AG09309 (cell line): ENCODE measurements at regions not wholly inside any gene's neighbourhood (a gene's known extent, or its start where the extent isn't known, plus 50 kb on each side); places are given as distances from the start of the nearest gene placed in this dataset.
"Not testable (repeated sequence)": the region's sequence is repeated elsewhere in the genome, so short reads cannot be mapped to it uniquely, and the experiment has no call there.

Experiments
- DNase-seq: peaks from one replicate; pipeline ENCODE4 v3.0.0-alpha.2; 2010; ENCODE audit warnings: low read depth
- H3K4me3 ChIP-seq: 2 replicates; pipeline ENCODE4 v1.5.1; 2011; ENCODE audit warnings: mild to moderate bottlenecking, low read depth, low read length, moderate library complexity; ENCODE audit not compliant: control insufficient read depth
- TF ChIP-seq, protein P1 (sequence below): IDR thresholded peaks from 2 replicates; pipeline ENCODE4 v1.5.1; 2011; ENCODE audit warnings: mild to moderate bottlenecking, low read depth, low read length, inconsistent platforms; ENCODE audit not compliant: insufficient read depth, control insufficient read depth; ENCODE audit errors: missing control alignments

DNA sequence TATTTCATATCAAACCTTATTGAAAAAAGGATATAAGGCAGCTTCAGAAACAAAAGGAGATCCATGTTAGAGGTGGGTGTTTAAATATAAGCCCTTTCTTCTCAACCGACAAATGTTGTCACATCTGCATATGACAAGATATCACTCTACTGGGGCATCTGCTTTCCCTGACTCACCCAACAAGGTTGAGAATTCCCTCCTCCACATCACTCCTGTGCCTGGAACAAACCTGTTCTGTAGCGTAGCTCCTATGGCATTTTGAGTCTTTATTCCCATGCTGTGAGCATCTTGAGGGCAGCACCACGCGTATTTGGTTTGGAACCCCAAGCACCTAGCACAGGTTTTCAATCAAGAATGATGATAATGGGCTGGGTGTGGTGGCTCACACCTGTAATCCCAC is 59.4 kb upstream of the ZFHX3 start:
- TF ChIP-seq, protein P1, sequence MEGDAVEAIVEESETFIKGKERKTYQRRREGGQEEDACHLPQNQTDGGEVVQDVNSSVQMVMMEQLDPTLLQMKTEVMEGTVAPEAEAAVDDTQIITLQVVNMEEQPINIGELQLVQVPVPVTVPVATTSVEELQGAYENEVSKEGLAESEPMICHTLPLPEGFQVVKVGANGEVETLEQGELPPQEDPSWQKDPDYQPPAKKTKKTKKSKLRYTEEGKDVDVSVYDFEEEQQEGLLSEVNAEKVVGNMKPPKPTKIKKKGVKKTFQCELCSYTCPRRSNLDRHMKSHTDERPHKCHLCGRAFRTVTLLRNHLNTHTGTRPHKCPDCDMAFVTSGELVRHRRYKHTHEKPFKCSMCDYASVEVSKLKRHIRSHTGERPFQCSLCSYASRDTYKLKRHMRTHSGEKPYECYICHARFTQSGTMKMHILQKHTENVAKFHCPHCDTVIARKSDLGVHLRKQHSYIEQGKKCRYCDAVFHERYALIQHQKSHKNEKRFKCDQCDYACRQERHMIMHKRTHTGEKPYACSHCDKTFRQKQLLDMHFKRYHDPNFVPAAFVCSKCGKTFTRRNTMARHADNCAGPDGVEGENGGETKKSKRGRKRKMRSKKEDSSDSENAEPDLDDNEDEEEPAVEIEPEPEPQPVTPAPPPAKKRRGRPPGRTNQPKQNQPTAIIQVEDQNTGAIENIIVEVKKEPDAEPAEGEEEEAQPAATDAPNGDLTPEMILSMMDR, result no peak
- no peak overlapping the region for H3K4me3 ChIP-seq
- no peak for DNase-seq

DNA sequence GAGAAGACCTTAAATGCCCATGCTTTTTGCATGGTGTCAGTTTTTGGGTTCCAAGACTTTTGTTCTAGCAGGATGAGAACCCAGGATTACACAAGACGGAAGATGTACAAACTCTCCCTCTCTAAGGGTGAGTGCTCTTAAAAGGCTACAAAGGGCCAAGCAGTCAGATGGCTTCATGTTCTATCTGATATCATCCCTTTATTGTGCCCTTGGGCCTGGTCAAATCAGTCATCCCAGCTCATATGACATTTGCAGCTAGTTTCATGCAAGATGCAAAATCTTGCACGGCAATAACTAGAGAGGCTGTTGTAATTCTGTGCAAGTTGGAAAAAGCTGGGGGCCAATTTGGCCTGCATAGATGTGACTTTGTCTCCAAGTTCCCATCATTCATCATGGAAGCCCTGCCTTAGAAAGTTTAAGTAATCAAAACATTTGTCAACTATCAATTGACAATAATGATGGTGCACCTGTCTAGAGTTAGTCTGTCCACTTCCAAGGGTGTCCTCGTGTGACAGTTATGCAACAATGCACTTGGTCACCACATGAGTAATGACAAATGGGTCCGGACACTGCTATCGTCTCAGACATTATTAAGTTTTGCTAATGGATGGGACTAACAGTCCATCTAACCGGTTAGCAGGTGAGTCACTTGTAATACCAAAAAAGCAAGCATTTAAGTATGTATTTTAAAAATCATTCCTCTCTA is 58.6 kb upstream of the ZFHX3 start:
- no peak for DNase-seq
- TF ChIP-seq, protein P1, result no peak
- H3K4me3 ChIP-seq, result no peak overlapping the region

DNA sequence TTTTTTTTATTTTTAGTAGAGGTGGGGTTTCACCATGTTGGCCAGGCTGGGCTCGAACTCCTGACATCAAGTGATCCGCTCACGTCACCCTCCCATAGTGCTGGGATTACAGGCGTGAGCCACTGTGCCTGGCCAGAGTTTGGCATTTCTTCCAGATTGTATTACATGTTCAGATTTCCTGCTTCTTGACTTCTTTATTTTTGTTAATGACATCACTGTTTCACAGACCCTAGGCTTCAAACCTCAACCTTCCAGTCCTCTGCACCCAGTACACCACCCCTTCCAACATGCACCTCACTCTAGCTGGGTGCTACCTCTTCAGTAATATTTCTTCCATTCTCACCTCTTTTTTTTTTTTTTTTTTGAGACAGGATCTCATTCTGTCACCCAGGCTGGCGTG is 53.6 kb upstream of the ZFHX3 start:
- TF ChIP-seq, protein P1, result no peak

DNA sequence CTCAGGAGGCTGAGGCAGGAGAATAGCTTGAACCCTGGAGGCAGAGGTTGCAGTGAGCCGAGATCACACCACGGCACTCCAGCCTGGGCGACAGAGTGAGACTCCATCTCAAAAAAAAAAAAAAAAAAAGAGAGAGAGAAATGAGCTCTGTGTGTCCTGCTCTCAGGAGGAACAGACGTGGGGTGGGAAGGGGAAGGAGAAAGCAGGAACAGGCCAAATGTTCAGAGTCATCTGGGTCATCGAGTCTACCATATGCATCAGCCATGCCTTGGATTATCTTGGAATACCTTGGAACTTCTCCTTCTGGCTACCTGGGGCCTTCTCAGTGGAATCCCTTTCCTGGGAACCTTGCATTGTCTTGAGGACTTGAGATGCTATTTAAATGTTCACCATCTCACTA is 51.7 kb upstream of the ZFHX3 start:
- not testable (repeated sequence) for H3K4me3 ChIP-seq, DNase-seq

More for the DNA sequence above, 53.6 kb upstream of the ZFHX3 start:
- no peak overlapping the region for H3K4me3 ChIP-seq
- DNase-seq, result no peak
